SK-N-SH (cell line): ENCODE measurements at regions not wholly inside any gene's neighbourhood (a gene's known extent, or its start where the extent isn't known, plus 50 kb on each side); places are given as distances from the start of the nearest gene placed in this dataset.

Experiments
- CTCF ChIP-seq: fragments of 200-600 bp; sonication (generic); IDR thresholded peaks from 2 replicates; pipeline ENCODE4 v1.6.1; 2017; ENCODE audit warnings: antibody characterized with exemption, mild to moderate bottlenecking, moderate library complexity
- EP300 ChIP-seq, 2 experiments: IDR thresholded peaks; 2 replicates each; pipeline versions ENCODE4 v1.4.0 to v1.6.1; 2012; ENCODE audit warnings: borderline replicate concordance in 1 of 2, low read depth in 1 of 2, low read length in 1 of 2
- POLR2AphosphoS5 ChIP-seq: IDR thresholded peaks from 2 replicates; pipeline ENCODE4 v1.6.1; 2012; ENCODE audit warnings: low read depth, low read length
- USF2 ChIP-seq: fragments of 150-350 bp; IDR thresholded peaks from 2 replicates; pipeline ENCODE4 v1.6.1; 2017; ENCODE audit warnings: antibody characterized with exemption, low read length, low read depth, borderline replicate concordance

- TF ChIP-seq USF2 = no peak
- TF ChIP-seq CTCF = no peak
- no peak for TF ChIP-seq EP300 (IDR thresholded peaks at IDR 0.05; ENCODE audit: borderline replicate concordance in 1 of 2, low read depth in 1 of 2, low read length in 1 of 2)
- TF ChIP-seq POLR2AphosphoS5 = no peak
These were observed 1170.6 kb upstream of the SEL1L start for GRCh38 chr14:82704218-82704617.
